ENCODE measurements at regions not wholly inside any gene's neighbourhood (a gene's known extent, or its start where the extent isn't known, plus 50 kb on each side); places are given as distances from the start of the nearest gene placed in this dataset.

DNA sequence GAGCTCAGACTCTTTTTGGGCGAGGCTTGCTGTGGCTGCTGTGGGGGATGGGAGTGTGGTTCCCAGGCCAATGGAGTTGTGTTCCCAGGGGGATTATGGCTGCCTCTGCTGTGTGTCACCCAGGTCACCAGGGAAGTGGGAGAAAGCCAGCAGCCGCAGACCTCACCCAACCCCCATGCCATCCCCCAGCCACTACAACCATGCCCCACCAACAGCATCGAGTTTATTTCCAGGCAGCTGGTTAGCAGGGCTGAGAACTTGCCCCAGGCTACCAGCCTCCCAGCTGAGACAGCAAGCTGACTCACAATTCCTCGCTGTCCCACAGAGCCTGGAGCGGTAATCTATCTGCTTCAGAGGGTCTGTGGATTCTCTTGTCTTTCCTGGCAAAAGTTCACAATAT, 331.7 kb downstream of the FRK start:
- FAIRE-seq (no peak), DNase-seq (ENCODE audit: low spot score) (no peak), ATAC-seq (no peak)
- in situ Hi-C loops (cut with HindIII; ENCODE audit: extremely low pct_ligation_motif_present, low pct_unique_long_range_greater_than_20kb) = no loop called here
- Histone ChIP-seq H3K4me1 (ENCODE audit: insufficient read depth, low read length) (no peaks in the 10 kb centered on the region), H4K20me1 (ENCODE audit: insufficient read depth, low read length) (no peaks in the 10 kb centered on the region), H3K4me2 (ENCODE audit: low read depth, low read length) (no peak overlapping the region), H3K9ac (ENCODE audit: insufficient read depth, low read depth, low read length) (no peak overlapping the region), H2AFZ (ENCODE audit: low read length) (no peak overlapping the region), H3K9me3 (ENCODE audit: low read length) (no peaks in the 10 kb centered on the region), H3K36me3 (replicated peaks in 1 of 2; ENCODE audit: control insufficient read depth in 1 of 2, insufficient read depth in 2 of 2, low read length in 2 of 2) (no peaks in the 10 kb centered on the region), H3K79me2 (ENCODE audit: insufficient read depth, low read length) (no peaks in the 10 kb centered on the region), H3K4me3 (replicated peaks in 1 of 3; ENCODE audit: insufficient read depth in 1 of 3, low read depth in 2 of 3, low read length in 3 of 3) (no peak overlapping the region), H3K27ac (ENCODE audit: extremely low read length, insufficient read depth, low read length) (no peak overlapping the region), H3K27me3 (ENCODE audit: control insufficient read depth in 1 of 2, insufficient read depth in 2 of 2, low read length in 2 of 2) (no peaks in the 10 kb centered on the region)
- POLR2A ChIA-PET = no interaction called here
- no peak for TF ChIP-seq MATR3 (CRISPR knock-in tag; IDR thresholded peaks at IDR 0.05)
- TF ChIP-seq KDM4B (CRISPR knock-in tag; IDR thresholded peaks at IDR 0.05) = no peak
- no peak for TF ChIP-seq GATAD2A (CRISPR knock-in tag; IDR thresholded peaks at IDR 0.05)
- TF ChIP-seq, protein P1, sequence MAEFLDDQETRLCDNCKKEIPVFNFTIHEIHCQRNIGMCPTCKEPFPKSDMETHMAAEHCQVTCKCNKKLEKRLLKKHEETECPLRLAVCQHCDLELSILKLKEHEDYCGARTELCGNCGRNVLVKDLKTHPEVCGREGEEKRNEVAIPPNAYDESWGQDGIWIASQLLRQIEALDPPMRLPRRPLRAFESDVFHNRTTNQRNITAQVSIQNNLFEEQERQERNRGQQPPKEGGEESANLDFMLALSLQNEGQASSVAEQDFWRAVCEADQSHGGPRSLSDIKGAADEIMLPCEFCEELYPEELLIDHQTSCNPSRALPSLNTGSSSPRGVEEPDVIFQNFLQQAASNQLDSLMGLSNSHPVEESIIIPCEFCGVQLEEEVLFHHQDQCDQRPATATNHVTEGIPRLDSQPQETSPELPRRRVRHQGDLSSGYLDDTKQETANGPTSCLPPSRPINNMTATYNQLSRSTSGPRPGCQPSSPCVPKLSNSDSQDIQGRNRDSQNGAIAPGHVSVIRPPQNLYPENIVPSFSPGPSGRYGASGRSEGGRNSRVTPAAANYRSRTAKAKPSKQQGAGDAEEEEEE (CRISPR knock-in tag; IDR thresholded peaks at IDR 0.05; ENCODE audit: borderline replicate concordance) = no peak
- TF ChIP-seq MXI1 (IDR thresholded peaks at IDR 0.05; ENCODE audit: borderline replicate concordance, low read depth, low read length) = no peak
- no peak for TF ChIP-seq ARNTL (CRISPR knock-in tag; IDR thresholded peaks at IDR 0.05)
- no peak for TF ChIP-seq ADNP (CRISPR knock-in tag; IDR thresholded peaks at IDR 0.05)
- TF ChIP-seq ZNF614 (CRISPR knock-in tag; IDR thresholded peaks at IDR 0.05; ENCODE audit: borderline replicate concordance) = no peak
- TF ChIP-seq RBM39 (IDR thresholded peaks at IDR 0.05; ENCODE audit: low read depth, low read length, poor library complexity, severe bottlenecking) = no peak
- TF ChIP-seq ZNF460 (CRISPR knock-in tag; IDR thresholded peaks at IDR 0.05; ENCODE audit: borderline replicate concordance) = no peak
- TF ChIP-seq ZBTB42 (CRISPR knock-in tag; IDR thresholded peaks at IDR 0.05) = no peak
- no peak for TF ChIP-seq ZNF136 (CRISPR knock-in tag; IDR thresholded peaks at IDR 0.05; ENCODE audit: low read depth)
- no peak for TF ChIP-seq GABPA (IDR thresholded peaks at IDR 0.05; ENCODE audit: low read depth, low read length)
- no peak for TF ChIP-seq GABPA (CRISPR knock-in tag; IDR thresholded peaks at IDR 0.05; ENCODE audit: low read depth)
- BruUV-seq (replicated peaks) = no TSS peak
- CTCF ChIA-PET (ENCODE audit: low intra/inter-chr PET ratio, low total read pairs) = no interaction called here
- WGBS (ENCODE audit: low lambda C conversion rate) = no CpG with 5 or more reads among the region's 5 CpGs
- intact Hi-C loops (cut with micrococcal nuclease; ENCODE audit: unreplicated experiment) = no loop called here

Data from HepG2 (cell line).